ENCODE measurements at regions not wholly inside any gene's neighbourhood (a gene's known extent, or its start where the extent isn't known, plus 50 kb on each side); places are given as distances from the start of the nearest gene placed in this dataset.

GRCh38 chr19:13604902-13605586, 98.8 kb upstream of the CACNA1A start:
- H3K27ac ChIP-seq (ENCODE audit: insufficient read depth, low read depth, low read length) = no peak overlapping the region
- dilution Hi-C loops (cut with MboI; ENCODE audit: extremely low pct_ligation_motif_present, low sequenced_read_pairs) = no loop called here
- FAIRE-seq (no peak), DNase-seq (ENCODE audit: low read depth, low spot score) (no peak)
- no peak overlapping the region for H3K9ac ChIP-seq (replicated peaks; ENCODE audit: extremely low read depth, insufficient read depth, low read length)
- BruUV-seq (replicated peaks) = no TSS peak
- H3K4me3 ChIP-seq (replicated peaks in 1 of 3; ENCODE audit: insufficient read depth in 1 of 3, low read depth in 1 of 3, low read length in 3 of 3) = no peak overlapping the region
- H2AFZ ChIP-seq (ENCODE audit: low read depth, low read length) = no peak overlapping the region
- no peaks in the 10 kb centered on the region for H3K36me3 ChIP-seq (ENCODE audit: control insufficient read depth in 2 of 2, extremely low read depth in 1 of 2, insufficient read depth in 2 of 2, low read length in 2 of 2)
- H4K20me1 ChIP-seq (replicated peaks; ENCODE audit: control insufficient read depth, extremely low read depth, insufficient read depth, low read length) = no peaks in the 10 kb centered on the region
- H3K79me2 ChIP-seq (ENCODE audit: control insufficient read depth, insufficient read depth, low read length) = no peaks in the 10 kb centered on the region
- H3K4me1 ChIP-seq (ENCODE audit: control insufficient read depth, extremely low read depth, insufficient read depth, low read length) = no peaks in the 10 kb centered on the region
- H3K9me1 ChIP-seq (replicated peaks; ENCODE audit: control insufficient read depth, extremely low read depth, insufficient read depth, low read length) = no peaks in the 10 kb centered on the region
- H3K9me3 ChIP-seq (replicated peaks; ENCODE audit: control insufficient read depth, insufficient read depth, low read length) = no peaks in the 10 kb centered on the region
- no peak overlapping the region for H3K4me2 ChIP-seq (ENCODE audit: insufficient read depth, low read length)
- ChIA-PET CTCF (interaction anchor here (0.8 to 3.0 kb wide), 5 partner anchors 24 to 343 kb away, joined by 3 to 26 read pairs (median 3); no protein-coding TSS in a partner anchor), POLR2A (interaction anchor here (0.6 kb wide), 1 partner anchor 18 kb away, joined by 6 read pairs; no protein-coding TSS in a partner anchor)
- no peaks in the 10 kb centered on the region for H3K27me3 ChIP-seq (ENCODE audit: control insufficient read depth in 2 of 2, insufficient read depth in 2 of 2, low read length in 2 of 2)
- intact Hi-C loops (cut with micrococcal nuclease) = no loop called here
- TF ChIP-seq FOS (IDR thresholded peaks at IDR 0.05; ENCODE audit: borderline replicate concordance, insufficient read depth, low read length) (no peak), POLR2AphosphoS5 (IDR thresholded peaks at IDR 0.05; ENCODE audit: insufficient read depth, low read depth, low read length) (no peak), MAX (IDR thresholded peaks at IDR 0.05; ENCODE audit: insufficient read depth, insufficient read length) (no peak), POLR2A (IDR thresholded peaks at IDR 0.05; ENCODE audit: low read depth, low read length) (no peak), MYC (IDR thresholded peaks at IDR 0.05; ENCODE audit: low read depth, low read length) (no peak), GATA2 (IDR thresholded peaks at IDR 0.05; ENCODE audit: insufficient read depth, insufficient read length, low read depth, low read length) (no peak), JUN (IDR thresholded peaks at IDR 0.05; ENCODE audit: borderline replicate concordance, insufficient read depth, insufficient read length, low read depth) (no peak), EZH2 (IDR thresholded peaks at IDR 0.05; ENCODE audit: borderline replicate concordance, low read depth, low read length, severe bottlenecking) (no peak)
- TF ChIP-seq, protein P1, sequence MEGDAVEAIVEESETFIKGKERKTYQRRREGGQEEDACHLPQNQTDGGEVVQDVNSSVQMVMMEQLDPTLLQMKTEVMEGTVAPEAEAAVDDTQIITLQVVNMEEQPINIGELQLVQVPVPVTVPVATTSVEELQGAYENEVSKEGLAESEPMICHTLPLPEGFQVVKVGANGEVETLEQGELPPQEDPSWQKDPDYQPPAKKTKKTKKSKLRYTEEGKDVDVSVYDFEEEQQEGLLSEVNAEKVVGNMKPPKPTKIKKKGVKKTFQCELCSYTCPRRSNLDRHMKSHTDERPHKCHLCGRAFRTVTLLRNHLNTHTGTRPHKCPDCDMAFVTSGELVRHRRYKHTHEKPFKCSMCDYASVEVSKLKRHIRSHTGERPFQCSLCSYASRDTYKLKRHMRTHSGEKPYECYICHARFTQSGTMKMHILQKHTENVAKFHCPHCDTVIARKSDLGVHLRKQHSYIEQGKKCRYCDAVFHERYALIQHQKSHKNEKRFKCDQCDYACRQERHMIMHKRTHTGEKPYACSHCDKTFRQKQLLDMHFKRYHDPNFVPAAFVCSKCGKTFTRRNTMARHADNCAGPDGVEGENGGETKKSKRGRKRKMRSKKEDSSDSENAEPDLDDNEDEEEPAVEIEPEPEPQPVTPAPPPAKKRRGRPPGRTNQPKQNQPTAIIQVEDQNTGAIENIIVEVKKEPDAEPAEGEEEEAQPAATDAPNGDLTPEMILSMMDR (IDR thresholded peaks at IDR 0.05; ENCODE audit: extremely low read depth in 1 of 2, insufficient read depth in 1 of 2, low read depth in 1 of 2, low read length in 2 of 2) = no peak
